ENCODE measurements at regions not wholly inside any gene's neighbourhood (a gene's known extent, or its start where the extent isn't known, plus 50 kb on each side); places are given as distances from the start of the nearest gene placed in this dataset.

- TF ChIP-seq CTCF (conservative IDR thresholded peaks at IDR 0.05; ENCODE audit: low read depth, low read length), result no peak
- DNase-seq (ENCODE audit: low read depth), result no peak
- no peak overlapping the region for H3K4me3 ChIP-seq (ENCODE audit: low read depth, low read length)
Observed at GRCh38 chr11:28860893-28861292, 752.7 kb downstream of the METTL15 start.

GRCh38 chr11:28858076-28858475, 749.9 kb downstream of the METTL15 start:
- no peak for DNase-seq (ENCODE audit: low read depth)
- TF ChIP-seq CTCF (conservative IDR thresholded peaks at IDR 0.05; ENCODE audit: low read depth, low read length), result no peak
- no peak overlapping the region for H3K4me3 ChIP-seq (ENCODE audit: low read depth, low read length)

GRCh38 chr11:28849053-28849452, 740.9 kb downstream of the METTL15 start:
- no peak for TF ChIP-seq CTCF (conservative IDR thresholded peaks at IDR 0.05; ENCODE audit: low read depth, low read length)
- H3K4me3 ChIP-seq (ENCODE audit: low read depth, low read length), result no peak overlapping the region
- no peak for DNase-seq (ENCODE audit: low read depth)

GRCh38 chr11:28842716-28843115, 734.5 kb downstream of the METTL15 start:
- DNase-seq (ENCODE audit: low read depth), result no peak
- H3K4me3 ChIP-seq (ENCODE audit: low read depth, low read length), result no peak overlapping the region
- TF ChIP-seq CTCF (conservative IDR thresholded peaks at IDR 0.05; ENCODE audit: low read depth, low read length), result no peak

- no peak for TF ChIP-seq CTCF (conservative IDR thresholded peaks at IDR 0.05; ENCODE audit: low read depth, low read length)
- DNase-seq (ENCODE audit: low read depth), result no peak
- no peak overlapping the region for H3K4me3 ChIP-seq (ENCODE audit: low read depth, low read length)
Observed at GRCh38 chr11:28838741-28839140, 730.6 kb downstream of the METTL15 start.

- DNase-seq (ENCODE audit: low read depth), result no peak
- TF ChIP-seq CTCF (conservative IDR thresholded peaks at IDR 0.05; ENCODE audit: low read depth, low read length), result no peak
- H3K4me3 ChIP-seq (ENCODE audit: low read depth, low read length), result no peak overlapping the region
Observed at GRCh38 chr11:28837599-28837998, 729.4 kb downstream of the METTL15 start.

- TF ChIP-seq CTCF (conservative IDR thresholded peaks at IDR 0.05; ENCODE audit: low read depth, low read length), result no peak
- peak; percentile 99 for DNase-seq (ENCODE audit: low read depth)
- H3K4me3 ChIP-seq (ENCODE audit: low read depth, low read length), result peak overlapping the region; percentile 14
Observed at GRCh38 chr11:28836285-28837081, 728.3 kb downstream of the METTL15 start.

Measured in epithelial cell of proximal tubule (primary cell).